Stomach (tissue), 4 donors: ENCODE measurements at regions not wholly inside any gene's neighbourhood (a gene's known extent, or its start where the extent isn't known, plus 50 kb on each side); places are given as distances from the start of the nearest gene placed in this dataset.

Experiments used
- CTCF ChIP-seq, 7 experiments: fragments of 450-650 bp in 4 of 7; fragments of 200-600 bp in 3 of 7; sonication (generic) in 3 of 7; IDR thresholded peaks; one replicate each; pipeline ENCODE4 v1.5.1; 2016 to 2019; ENCODE audit warnings: antibody characterized with exemption in 7 of 7, control low read depth in 2 of 7, mild to moderate bottlenecking in 1 of 7
- POLR2A ChIP-seq, 4 donors: fragments of 450-650 bp; IDR thresholded peaks; one replicate each; pipeline ENCODE4 v1.6.1; 2016; ENCODE audit warnings: antibody characterized with exemption in 4 of 4, control low read depth in 2 of 4, mild to moderate bottlenecking in 1 of 4, moderate library complexity in 1 of 4
- POLR2AphosphoS5 ChIP-seq, 3 donors: sonication (generic); formaldehyde crosslinking; IDR thresholded peaks; one replicate each; pipeline ENCODE4 v1.6.1; 2016; ENCODE audit warnings: antibody characterized with exemption in 3 of 3

GRCh38 chr4:124000233-124000632 lies 603.6 kb downstream of the SPRY1 start:
- no peak for TF ChIP-seq CTCF (IDR thresholded peaks at IDR 0.05)
- TF ChIP-seq POLR2AphosphoS5 (IDR thresholded peaks at IDR 0.05), result no peak
- no peak for TF ChIP-seq POLR2A (IDR thresholded peaks at IDR 0.05)
